Hepatocyte (in vitro differentiated cells): ENCODE measurements at regions not wholly inside any gene's neighbourhood (a gene's known extent, or its start where the extent isn't known, plus 50 kb on each side); places are given as distances from the start of the nearest gene placed in this dataset.
"Not testable (repeated sequence)": the region's sequence is repeated elsewhere in the genome, so short reads cannot be mapped to it uniquely, and the experiment has no call there.

Experiments used
- DNase-seq: peaks from one replicate; pipeline ENCODE4 v3.0.0-alpha.2; 2016; ENCODE audit warnings: low spot score
- H2AFZ ChIP-seq: fragments of 200-600 bp; sonication (generic); 2 replicates; pipeline ENCODE4 v1.6.0; 2016; ENCODE audit warnings: antibody characterized with exemption, mild to moderate bottlenecking
- H3K27ac ChIP-seq: fragments of 200-600 bp; sonication (generic); 2 replicates; pipeline ENCODE4 v1.5.1; 2016; ENCODE audit warnings: mild to moderate bottlenecking
- H3K27me3 ChIP-seq: fragments of 200-600 bp; sonication (generic); 2 replicates; pipeline ENCODE4 v1.6.1; 2016
- H3K36me3 ChIP-seq: fragments of 200-600 bp; sonication (generic); replicated peaks from 2 replicates; pipeline ENCODE4 v1.5.1; 2016; ENCODE audit warnings: low read depth; ENCODE audit not compliant: insufficient read depth
- H3K4me1 ChIP-seq: fragments of 200-600 bp; sonication (generic); 2 replicates; pipeline ENCODE4 v1.5.1; 2016; ENCODE audit warnings: mild to moderate bottlenecking, moderate library complexity; ENCODE audit not compliant: insufficient read depth
- H3K4me2 ChIP-seq: fragments of 200-600 bp; sonication (generic); 2 replicates; pipeline ENCODE4 v1.6.0; 2016
- H3K4me3 ChIP-seq: fragments of 200-600 bp; sonication (generic); 2 replicates; pipeline ENCODE4 v1.5.1; 2016; ENCODE audit warnings: mild to moderate bottlenecking
- H3K79me2 ChIP-seq: fragments of 200-600 bp; sonication (generic); 2 replicates; pipeline ENCODE4 v1.6.0; 2017; ENCODE audit warnings: mild to moderate bottlenecking
- H3K9me2 ChIP-seq: fragments of 200-600 bp; sonication (generic); replicated peaks from 2 replicates; pipeline ENCODE4 v1.6.0; 2017; ENCODE audit warnings: mild to moderate bottlenecking; ENCODE audit not compliant: insufficient read depth
- H3K9me3 ChIP-seq: fragments of 200-600 bp; sonication (generic); 2 replicates; pipeline ENCODE4 v1.5.1; 2016; ENCODE audit warnings: low read depth, mild to moderate bottlenecking
- H4K20me1 ChIP-seq: fragments of 200-600 bp; sonication (generic); 2 replicates; pipeline ENCODE4 v1.6.0; 2016; ENCODE audit warnings: mild to moderate bottlenecking; ENCODE audit not compliant: insufficient read depth, poor library complexity, severe bottlenecking
- CTCF ChIP-seq: fragments of 200-600 bp; sonication (generic); IDR thresholded peaks from 2 replicates; pipeline ENCODE4 v1.5.1; 2016; ENCODE audit warnings: antibody characterized with exemption, mild to moderate bottlenecking; ENCODE audit not compliant: poor library complexity
- EZH2 ChIP-seq: fragments of 200-600 bp; sonication (generic); IDR thresholded peaks from 2 replicates; pipeline ENCODE4 v1.6.1; 2016; ENCODE audit warnings: antibody characterized with exemption, mild to moderate bottlenecking, borderline replicate concordance
- EZH2phosphoT487 ChIP-seq: fragments of 200-600 bp; sonication (generic); IDR thresholded peaks from one replicate; pipeline ENCODE4 v1.6.1; 2018; ENCODE audit warnings: antibody characterized with exemption, mild to moderate bottlenecking, low read depth, moderate library complexity; ENCODE audit not compliant: unreplicated experiment, severe bottlenecking
- WGBS: methylation state at CpG from one replicate; pipeline ENCODE4 v1.1.6; 2016; ENCODE audit warnings: low lambda C conversion rate; ENCODE audit errors: missing lambda C conversion rate; 5-methylcytosine and 5-hydroxymethylcytosine counted together

GRCh38 chr1:78331799-78332198 is 159.0 kb upstream of the PTGFR start:
- WGBS, result 58% methylated on average over 1 of the region's 1 CpG
- no peak overlapping the region for H3K27ac ChIP-seq
- no peak overlapping the region for H3K4me2 ChIP-seq
- no peak overlapping the region for H3K4me3 ChIP-seq
- no peaks in the 10 kb centered on the region for H3K36me3 ChIP-seq
- TF ChIP-seq EZH2phosphoT487 (no peak), EZH2 (no peak), CTCF (no peak)
- H3K9me2 ChIP-seq, result no peaks in the 10 kb centered on the region
- H3K27me3 ChIP-seq, result peaks cover 4% of the 10 kb centered on the region
- H3K9me3 ChIP-seq, result no peaks in the 10 kb centered on the region
- DNase-seq, result no peak
- H3K4me1 ChIP-seq, result no peaks in the 10 kb centered on the region
- H2AFZ ChIP-seq, result no peak overlapping the region
- H4K20me1 ChIP-seq, result no peaks in the 10 kb centered on the region
- no peaks in the 10 kb centered on the region for H3K79me2 ChIP-seq

- Histone ChIP-seq H4K20me1 (no peaks in the 10 kb centered on the region), H3K36me3 (no peaks in the 10 kb centered on the region), H3K79me2 (no peaks in the 10 kb centered on the region), H3K27ac (no peak overlapping the region), H3K4me2 (peak overlapping the region; percentile 33), H3K9me2 (no peaks in the 10 kb centered on the region), H3K9me3 (no peaks in the 10 kb centered on the region), H3K4me1 (no peaks in the 10 kb centered on the region), H3K27me3 (peaks cover 4% of the 10 kb centered on the region), H3K4me3 (no peak overlapping the region), H2AFZ (peak overlapping the region; percentile 22)
- 28% methylated on average over 4 of the region's 4 CpGs for WGBS
- peak; percentile 56 for DNase-seq
- no peak for TF ChIP-seq EZH2
- peak; percentile 65 for TF ChIP-seq CTCF
- TF ChIP-seq EZH2phosphoT487, result no peak
Observed at GRCh38 chr1:78333502-78333901, 157.3 kb upstream of the PTGFR start.

GRCh38 chr1:78334114-78334513 is 156.7 kb upstream of the PTGFR start:
- Histone ChIP-seq H3K27me3 (peaks cover 4% of the 10 kb centered on the region), H3K27ac (no peak overlapping the region), H3K4me3 (no peak overlapping the region), H3K9me2 (no peaks in the 10 kb centered on the region), H3K36me3 (no peaks in the 10 kb centered on the region), H3K79me2 (no peaks in the 10 kb centered on the region), H3K9me3 (no peaks in the 10 kb centered on the region), H3K4me1 (no peaks in the 10 kb centered on the region), H3K4me2 (no peak overlapping the region), H4K20me1 (no peaks in the 10 kb centered on the region), H2AFZ (no peak overlapping the region)
- no peak for DNase-seq
- WGBS, result 62% methylated on average over 2 of the region's 2 CpGs
- TF ChIP-seq EZH2, result no peak
- no peak for TF ChIP-seq CTCF
- no peak for TF ChIP-seq EZH2phosphoT487

GRCh38 chr1:78334952-78335351 is 155.8 kb upstream of the PTGFR start:
- 69% methylated on average over 4 of the region's 4 CpGs for WGBS

GRCh38 chr1:78336751-78337150 is 154.0 kb upstream of the PTGFR start:
- DNase-seq, H3K36me3 ChIP-seq, H3K27me3 ChIP-seq, H3K27ac ChIP-seq, H3K4me3 ChIP-seq, H3K9me3 ChIP-seq, H4K20me1 ChIP-seq, H3K4me1 ChIP-seq, H3K4me2 ChIP-seq, H3K79me2 ChIP-seq, H3K9me2 ChIP-seq, H2AFZ ChIP-seq: not testable (repeated sequence)
- WGBS, result 86% methylated on average over 3 of the region's 3 CpGs

More at GRCh38 chr1:78334952-78335351, 155.8 kb upstream of the PTGFR start:
- Histone ChIP-seq H3K4me3 (no peak overlapping the region), H3K27me3 (peaks cover 4% of the 10 kb centered on the region), H3K4me1 (no peaks in the 10 kb centered on the region), H3K9me2 (no peaks in the 10 kb centered on the region), H3K9me3 (no peaks in the 10 kb centered on the region), H3K36me3 (no peaks in the 10 kb centered on the region), H3K27ac (no peak overlapping the region), H4K20me1 (no peaks in the 10 kb centered on the region), H2AFZ (no peak overlapping the region), H3K79me2 (no peaks in the 10 kb centered on the region), H3K4me2 (no peak overlapping the region)
- TF ChIP-seq EZH2 (no peak), CTCF (no peak), EZH2phosphoT487 (no peak)
- no peak for DNase-seq
